Islet of Langerhans (tissue), 1 donor: ENCODE measurements at regions not wholly inside any gene's neighbourhood (a gene's known extent, or its start where the extent isn't known, plus 50 kb on each side); places are given as distances from the start of the nearest gene placed in this dataset.
"Not testable (repeated sequence)": the region's sequence is repeated elsewhere in the genome, so short reads cannot be mapped to it uniquely, and the experiment has no call there.

Experiments used
- FAIRE-seq: peaks from one replicate; lab custom pipeline; 2011; peaks lifted over from hg19 to GRCh38; lab: Jason Lieb, UNC

DNA sequence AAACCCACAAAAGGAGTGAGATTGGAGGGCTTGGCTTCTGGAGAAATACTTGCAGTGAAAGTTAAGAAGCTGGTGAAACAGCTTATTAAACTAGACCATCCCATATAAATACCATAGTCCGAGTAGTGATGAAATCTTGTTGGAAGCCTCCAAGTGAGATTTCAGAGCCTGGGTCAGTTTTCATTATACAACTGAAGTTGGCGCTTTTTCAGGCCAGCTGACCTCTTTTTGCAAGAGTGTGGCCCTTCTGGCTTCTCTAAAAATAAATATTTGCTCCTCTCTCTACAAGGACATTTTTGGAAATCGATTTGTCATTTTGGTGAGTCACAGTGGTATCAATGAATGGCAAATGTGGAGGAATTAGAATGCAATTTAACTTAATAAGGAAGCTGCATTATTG lies 51.2 kb upstream of the THRB start:
- FAIRE-seq: no peak

DNA sequence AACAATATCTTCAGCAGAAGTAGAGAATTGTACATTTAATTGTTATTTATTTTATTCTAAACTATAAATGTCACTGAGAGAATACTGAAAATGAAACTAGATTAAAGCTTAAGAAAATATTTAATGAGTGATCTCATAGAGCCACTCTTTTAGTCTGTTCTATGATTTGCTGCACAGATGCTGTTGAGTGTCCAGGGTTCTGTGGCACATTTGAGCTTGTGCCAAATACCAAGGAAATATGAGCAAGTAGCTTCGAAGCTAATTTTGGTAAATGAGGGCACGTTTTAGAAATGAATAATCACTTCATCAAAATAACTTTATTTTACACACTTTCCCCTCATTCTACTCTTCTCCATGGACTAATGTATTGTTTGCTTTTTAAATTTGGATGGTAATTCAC lies 53.6 kb upstream of the THRB start:
- no peak for FAIRE-seq

DNA sequence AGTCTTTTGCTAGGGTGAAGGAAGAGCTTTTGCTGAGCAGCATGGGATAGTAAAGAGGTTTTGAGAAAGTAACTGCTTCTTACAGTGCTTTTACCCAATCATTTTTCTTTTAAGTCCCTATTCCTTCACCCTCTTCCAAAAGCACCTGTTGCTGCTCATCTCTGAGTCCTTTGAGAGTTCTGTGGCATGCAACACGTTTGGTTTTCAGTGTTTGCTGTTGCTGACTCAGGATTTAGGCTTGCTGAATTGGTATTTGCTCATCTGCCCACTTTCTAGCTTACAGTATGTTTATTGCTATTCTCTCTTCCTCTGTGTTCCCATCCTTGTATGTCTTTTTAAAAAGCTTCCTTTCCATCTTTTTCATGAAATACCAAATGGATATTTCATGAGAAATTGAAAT lies 55.9 kb upstream of the THRB start:
- FAIRE-seq: no peak

DNA sequence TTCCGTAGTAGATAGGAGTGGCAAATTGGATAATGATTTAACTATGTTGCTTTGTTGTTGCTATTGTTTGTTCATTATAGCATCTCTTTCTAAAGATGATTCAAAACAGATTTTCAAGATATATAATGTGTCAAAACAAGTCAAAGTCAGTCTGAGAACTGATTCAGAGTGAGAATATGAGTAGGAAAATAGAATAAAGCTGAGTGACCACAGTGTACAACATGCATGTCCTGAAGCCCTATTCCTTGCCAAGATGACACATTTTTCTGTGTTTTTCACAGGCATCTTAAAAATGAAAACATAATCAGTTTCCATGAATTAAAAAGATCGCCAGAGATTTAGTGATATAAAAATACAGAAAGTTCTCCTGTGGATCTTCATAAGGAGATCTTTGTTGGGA lies 57.0 kb upstream of the THRB start:
- FAIRE-seq: no peak

DNA sequence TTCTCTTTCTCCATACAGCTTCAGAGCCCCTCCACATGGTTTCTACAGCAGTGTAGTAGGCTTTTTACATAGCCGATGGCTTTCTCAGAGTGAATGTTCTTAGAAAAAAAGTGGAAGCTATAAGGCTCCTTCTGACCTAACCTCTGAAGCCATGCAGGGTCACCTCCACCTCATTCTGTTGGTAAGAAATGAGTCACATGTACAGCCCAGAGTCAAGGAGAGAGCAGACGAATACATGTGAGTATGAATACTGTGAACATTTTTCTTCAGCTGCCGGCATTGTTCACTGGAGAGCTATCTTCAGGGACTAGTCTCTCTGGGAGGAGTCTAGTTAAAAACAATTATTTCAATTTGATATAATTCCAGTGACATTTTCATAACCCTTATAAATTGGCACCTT lies 68.2 kb upstream of the THRB start:
- no peak for FAIRE-seq

DNA sequence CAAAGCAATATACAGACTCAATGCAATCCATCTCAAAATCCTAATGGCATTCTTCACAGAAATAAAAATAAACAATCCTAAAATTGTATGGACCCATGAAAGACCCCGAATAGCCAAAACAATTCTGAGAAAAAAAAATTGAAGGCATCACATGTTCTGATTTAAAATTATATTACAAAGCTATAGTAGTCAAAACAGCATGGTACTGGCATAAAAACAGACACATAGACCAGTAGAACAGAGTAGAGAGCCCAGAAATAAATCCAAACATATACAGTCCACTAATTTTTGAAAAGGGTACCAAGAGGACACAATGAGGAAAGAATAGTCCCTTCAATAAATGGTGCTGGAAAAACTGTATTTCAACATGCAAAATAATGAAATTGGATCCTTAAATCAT lies 70.4 kb upstream of the THRB start:
- no peak for FAIRE-seq

DNA sequence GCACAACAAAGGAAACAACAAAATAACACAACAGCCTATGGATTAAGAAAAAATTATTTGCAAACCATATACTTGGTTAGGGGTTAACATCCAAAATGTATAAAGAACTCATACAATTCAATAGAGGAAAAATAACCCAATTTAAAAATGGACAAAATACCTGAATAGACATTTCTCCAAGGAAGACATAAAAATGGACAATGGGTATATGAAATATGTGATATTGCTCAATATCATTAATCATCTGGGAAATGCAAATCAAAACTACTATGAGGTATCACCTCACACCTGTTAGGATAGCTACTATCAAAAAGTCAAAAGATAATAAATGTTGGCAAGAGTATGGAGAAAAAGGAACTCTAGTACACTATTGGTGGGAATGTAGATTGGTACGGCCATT lies 71.0 kb upstream of the THRB start:
- FAIRE-seq: no peak

DNA sequence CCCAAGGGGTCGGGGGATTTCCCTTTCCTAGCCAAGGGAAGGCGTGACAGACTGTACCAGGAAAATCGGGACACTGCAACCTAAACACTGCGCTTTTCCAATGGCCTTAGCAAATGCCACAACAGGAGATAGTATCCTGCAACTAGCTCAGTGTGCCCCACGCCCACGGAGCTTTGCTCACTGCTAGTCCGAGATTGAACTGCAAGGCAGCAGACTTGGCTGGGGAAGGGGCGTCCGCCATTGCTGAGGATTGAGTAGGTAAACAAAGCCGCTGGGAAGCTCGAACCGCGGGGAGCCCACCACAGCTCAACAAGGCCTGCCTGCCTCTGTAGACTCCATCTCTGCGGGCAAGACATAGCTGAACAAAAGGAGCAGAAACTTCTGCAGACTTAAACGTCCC lies 72.3 kb upstream of the THRB start:
- FAIRE-seq: no peak

DNA sequence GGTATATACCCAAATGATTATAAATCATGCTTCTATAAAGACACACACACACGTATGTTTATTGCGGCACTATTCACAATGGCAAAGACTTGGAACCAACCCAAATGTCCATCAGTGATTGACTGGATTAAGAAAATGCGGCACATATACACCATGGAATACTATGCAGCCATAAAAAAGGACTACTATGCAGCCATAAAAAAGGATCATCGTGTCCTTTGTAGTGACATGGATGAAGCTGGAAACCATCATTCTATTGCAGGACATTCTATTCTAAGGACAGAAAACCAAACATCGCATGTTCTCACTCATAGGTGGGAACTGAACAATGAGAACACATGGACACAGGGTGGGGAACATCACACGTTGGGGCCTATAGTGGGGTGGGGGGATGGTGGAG lies 77.8 kb upstream of the THRB start:
- not testable (repeated sequence) for FAIRE-seq

DNA sequence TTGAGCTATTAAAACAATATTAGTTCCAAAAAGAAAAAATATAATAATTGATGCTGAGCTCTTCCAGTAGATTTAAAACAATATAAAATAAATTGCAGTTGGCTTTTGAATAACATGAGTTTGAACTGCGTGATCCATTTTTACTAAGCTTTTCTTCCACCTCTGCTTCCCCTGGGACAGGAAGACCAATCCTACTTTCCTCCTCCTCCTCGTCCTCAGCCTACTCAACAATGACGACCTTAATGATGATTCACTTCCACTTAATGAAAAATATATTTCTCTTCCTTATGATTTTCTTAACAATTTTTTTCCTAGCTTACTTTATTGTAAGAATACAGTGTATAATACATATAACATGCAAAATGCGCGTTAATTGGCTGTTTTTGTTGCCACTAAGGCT lies 78.9 kb upstream of the THRB start:
- no peak for FAIRE-seq

DNA sequence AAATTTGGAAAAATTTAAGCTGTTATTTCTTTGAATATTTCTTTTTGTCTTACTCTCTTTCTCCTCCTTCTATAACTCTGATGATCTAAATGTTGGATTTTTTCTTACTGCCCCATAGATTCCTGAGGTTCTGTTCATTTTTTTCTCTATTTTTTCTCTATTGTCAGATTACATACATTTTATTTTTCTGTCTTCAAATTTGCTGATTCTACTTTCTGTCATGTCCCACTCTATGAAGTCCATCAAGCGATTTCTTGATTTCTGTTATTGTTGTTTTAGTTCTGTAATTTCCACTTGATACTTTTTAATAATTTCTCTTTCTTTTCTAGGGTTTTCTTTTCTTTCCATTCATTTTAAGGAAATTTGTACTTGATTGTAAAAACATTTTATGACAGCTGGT lies 83.7 kb upstream of the THRB start:
- no peak for FAIRE-seq

DNA sequence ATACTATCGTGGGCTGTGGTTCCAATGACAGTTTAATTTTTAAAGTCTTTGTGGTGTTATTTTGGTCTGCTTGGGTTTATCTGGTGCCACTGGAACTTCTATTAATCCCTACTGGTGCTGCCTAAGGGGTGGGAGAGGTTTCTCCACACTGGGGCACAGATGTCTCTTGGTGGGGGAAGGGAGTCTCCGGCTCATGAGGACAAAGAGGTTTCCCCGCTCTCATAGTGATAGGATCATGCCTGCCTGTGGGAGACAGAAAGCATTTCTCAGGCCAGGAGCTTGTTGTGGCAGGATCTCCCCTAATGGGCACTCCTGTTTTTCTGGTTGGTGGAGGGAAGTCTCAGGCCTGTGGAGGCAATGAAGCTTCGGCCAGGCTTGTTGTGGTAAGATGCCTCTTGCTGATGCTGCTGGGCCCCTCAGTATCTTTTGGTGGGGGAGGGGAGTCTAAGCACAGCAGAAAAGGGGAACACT lies 84.3 kb upstream of the THRB start:
- no peak for FAIRE-seq

DNA sequence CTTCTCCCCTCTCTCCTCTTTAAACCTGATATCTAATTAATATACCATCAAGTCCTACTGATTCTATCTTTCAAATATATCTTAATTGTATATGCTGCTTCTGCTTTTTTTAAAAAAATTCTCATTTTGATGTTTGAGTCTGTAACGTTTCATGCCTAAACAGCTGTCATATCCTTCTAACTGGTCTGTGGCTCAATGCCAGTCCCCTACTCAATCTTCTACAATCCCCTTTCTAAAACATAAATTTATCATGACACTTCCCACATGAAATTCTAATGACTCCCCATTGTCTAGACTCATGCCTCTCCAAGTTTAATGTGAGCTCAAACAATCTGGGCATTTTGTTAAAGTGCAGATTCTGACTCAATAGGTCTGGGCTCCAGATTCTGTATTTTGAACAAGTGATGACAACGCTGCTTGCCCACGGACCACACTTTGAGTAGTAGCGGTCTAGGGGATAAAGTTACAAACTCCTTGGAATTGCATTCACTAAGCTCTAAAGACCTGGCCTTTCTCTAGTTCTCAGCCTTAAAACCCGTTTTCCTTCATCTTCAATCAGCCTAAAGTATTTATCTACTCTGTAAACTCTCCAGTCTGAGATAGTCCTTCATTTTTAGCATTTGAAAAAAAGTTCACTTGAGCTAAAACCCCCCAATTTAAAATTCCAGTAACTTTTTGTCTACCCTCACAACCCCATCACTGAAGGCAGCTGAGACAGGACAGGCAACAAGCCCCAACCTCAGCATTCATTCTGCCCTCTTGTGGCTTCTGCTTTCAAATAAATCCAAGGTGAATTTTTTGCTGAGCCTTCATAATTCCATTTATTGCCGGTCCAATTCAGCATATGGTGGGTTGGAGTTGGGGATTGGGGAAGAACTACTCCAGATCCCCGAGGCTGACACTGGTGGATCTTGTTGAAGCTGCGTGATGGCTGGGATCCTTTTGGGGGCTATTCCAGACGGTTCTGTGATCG lies 88.1 kb upstream of the THRB start:
- no peak for FAIRE-seq

DNA sequence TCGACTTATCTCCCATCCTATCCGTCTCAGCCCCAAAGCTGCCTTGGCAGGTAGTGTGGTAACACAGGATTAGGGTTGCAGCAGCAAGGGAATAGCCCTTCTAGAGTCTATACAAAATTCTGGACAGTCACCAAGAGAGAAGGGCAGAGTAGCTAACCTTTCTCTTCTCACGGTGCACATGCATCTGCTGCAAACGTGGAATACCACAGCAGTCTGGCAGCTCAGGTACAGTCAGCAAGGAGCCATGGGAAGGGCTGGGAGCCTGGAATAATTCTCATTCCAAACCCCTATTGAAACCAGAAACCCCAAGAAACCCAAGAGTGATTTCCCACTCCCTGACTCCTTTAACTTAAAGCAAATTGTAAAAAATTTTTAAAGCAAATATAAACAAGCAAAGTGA lies 92.3 kb upstream of the THRB start:
- no peak for FAIRE-seq

DNA sequence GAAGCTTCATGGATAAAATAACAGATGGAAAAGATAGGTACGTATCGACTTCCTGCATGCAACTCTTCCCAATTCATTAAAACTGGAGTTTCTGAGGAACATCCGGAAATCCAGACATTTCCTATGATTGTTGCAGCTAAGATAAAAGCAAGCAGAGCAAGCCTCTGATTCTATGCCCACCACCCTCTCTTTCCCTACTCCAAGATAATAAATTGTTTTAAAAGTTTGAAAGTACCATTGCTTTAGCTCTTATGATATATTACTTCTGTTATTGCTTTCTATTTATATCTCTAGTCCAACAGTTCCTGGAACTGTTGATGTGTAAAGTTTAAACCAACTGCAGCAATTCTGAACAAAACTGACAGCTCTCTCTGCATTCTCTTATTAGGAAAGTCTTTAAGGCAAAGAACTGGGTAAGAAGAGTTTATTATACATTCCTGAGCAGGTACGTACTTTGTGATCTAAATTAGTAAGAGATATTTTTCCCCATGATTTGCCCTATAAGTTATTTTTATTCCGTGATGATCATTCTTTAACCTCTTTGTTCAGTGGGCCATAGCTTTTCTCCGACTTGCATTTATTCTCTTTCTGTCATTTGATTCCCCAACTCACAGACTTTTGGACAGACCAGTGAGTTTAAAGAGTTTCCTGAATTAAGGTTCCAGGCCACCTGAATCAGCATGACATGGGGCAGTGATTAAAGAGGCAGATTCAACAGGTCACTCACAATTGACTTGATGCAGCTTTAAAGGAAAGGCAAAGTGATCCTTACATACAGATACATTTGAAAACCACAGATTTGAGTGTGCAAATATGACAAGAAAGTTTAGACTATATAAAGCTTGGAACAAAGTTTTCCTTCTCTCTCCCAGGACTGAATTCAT lies 94.2 kb upstream of the THRB start:
- FAIRE-seq: no peak

DNA sequence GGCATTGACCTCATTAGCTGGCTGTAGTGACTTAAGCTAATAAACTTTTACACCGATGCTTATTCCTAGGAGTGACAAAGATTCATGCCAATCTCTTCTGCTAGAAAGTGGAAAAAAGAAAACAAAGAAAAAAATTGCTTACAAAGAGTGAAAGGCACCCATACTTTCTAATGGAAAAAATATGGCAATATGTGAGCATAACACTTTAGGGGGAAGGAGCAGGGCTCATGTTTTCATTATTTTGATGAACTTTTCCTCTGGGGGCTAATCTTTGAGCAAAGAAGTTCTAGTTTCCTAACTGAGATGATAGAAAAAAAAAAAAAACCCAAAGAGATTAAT lies 94.8 kb upstream of the THRB start:
- no peak for FAIRE-seq

DNA sequence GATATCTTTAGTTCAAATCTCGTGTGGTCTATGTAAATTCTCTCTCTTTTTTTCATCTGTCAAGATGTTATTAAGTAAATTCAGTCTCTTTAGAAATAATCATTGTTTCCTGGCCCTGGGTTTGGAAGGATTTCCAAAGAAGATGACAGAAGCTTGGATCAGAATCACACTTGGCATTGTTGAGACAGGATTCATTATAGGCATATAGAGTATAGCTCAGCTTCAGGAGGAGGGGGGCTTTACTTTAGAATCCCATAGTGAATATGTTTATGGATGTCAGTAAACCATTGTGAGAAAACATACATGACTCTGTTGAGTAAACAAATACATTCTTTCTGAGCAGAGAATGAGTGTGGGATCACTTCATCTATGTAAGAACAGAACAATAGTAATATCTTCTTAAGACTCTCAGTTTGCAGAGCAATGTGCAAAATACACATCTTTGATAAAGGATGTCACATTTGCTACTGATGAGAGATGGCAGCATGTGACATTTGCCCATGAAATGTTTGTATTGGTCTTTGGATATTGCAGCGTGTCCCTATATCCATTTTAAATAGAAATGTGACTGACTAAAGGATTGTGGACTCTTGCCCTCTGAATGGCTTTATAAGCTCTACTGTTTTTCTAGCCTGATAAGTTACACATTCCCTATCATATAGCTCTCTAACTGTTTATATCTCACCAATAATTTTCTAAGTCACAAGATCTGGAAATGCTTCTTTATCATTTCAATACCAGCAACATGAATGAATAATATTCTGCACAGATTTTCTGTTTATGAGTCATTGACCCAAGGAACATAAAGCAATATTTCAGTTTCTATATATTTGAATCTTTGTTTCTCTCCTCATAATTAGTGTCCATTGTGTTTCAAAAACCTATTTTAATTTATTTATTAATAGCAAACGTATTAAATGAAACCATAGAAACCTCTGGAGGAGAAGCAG lies 95.6 kb upstream of the THRB start:
- FAIRE-seq: no peak

DNA sequence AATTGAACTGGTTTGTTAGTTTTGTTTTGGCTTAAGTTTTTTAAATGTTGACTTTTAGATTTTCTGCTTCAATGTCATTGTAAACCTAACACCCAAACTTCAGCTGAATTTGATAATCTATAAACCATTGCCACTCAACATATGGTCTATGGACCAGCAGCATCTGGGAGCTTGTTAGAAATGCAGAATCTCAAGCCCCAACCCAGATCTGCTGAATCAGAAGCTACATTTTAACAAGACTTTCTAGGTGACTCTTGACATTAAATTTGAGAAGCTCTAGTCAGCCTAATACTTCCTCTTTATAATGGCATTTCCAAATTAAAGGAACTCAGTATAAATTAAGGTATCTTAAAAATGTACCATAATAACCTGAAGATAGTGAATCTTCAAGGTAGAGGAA lies 96.5 kb upstream of the THRB start:
- FAIRE-seq: no peak

DNA sequence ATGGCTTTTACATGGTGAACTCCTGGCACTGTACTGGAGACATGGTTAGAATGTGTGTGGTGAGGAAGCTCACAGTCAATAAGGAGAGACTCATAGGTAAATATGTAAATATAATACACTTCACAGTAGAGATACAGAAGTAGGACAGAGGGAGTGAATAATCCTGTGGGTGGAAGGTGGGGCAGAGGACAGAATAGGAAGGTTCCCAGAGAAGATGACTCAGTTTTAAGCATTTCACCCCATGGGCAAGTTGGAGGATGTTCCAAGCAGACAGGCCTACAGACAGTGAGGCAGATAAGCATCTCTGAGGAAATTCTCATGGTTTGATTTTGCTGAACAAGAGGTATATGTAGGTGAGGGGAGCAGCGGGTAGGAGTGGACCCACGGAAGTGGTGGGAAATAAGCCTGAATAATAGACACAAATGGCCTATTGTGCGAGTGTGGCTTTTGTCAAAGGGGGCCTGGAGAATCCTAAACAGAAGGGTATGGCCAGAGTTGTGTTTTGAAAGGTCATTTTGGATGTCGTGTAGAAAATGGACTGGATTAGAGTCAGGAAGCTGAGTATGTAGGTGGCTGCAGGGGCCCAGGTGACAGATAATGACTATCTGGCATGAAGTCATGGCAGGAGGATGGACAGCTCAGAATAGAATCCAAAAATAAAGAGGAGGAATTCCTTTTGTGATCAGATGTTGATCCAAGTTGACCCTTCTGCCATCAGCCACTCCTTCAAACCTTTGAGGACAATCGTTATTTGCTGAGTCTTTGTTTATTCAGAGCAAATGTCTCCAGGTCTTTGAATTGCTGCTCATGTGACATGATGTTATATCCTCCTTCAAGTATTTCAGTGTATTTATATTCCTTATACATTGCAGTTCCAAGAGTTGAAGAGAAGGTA lies 97.3 kb upstream of the THRB start:
- FAIRE-seq: no peak

DNA sequence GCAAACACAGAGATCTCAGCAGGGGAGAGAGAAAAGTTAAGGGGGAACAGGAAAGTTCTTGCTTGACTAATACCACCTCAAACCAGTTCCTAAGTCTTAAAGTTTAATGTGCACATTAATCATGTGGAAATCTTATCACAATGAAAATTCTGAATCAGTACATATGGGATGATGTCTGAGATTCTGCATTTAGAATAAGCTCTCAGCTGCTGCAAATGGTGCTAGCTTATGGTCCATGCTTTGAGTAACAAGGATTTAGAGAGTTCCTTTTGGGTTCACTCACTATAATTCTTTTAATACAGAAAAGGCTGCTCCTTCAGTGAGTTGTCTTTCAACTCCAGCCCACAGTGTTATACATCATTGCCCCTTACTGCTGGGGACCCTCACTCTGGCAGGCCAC lies 99.5 kb upstream of the THRB start:
- FAIRE-seq: no peak

DNA sequence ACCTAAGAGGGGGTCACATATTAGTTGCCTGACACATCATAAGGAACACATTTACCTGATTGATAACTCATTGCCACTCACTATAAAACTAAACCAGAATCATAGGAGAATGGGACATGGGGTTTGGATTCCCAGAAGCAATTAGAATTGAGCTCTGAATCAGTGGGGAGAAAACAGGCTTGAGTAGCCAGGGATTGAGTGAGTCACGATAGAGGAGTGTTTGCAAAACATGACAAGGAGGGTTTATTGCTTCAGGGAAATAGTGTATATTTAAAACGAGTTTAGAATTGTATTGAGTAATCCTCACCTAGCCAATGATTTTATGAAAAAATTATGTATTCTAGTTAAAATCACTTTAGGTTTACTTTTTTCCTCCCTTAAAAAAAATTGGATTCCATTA lies 101.1 kb upstream of the THRB start:
- no peak for FAIRE-seq
